ENCODE measurements at regions not wholly inside any gene's neighbourhood (a gene's known extent, or its start where the extent isn't known, plus 50 kb on each side); places are given as distances from the start of the nearest gene placed in this dataset.

DNA sequence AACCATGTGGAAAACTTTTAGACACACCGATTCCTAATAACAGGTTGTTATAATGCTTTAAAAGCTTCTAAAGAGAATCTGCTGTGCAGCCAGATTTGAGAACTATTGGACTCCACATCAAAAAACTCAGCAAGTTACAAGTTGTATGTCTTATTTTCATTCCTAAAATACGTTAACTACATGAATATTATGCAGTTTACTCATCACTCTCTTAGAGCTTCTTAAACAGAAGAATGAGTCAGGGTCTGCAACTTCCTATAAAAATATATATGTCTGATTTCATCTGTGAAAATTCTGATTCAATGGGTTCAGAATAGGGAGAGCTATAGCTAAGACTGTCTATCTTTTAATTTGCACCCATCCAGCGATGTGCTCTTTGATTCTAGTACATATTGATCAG, 244.2 kb upstream of the EPHA3 start:
- TF ChIP-seq TAF1 (IDR thresholded peaks at IDR 0.05; ENCODE audit: low read depth) (no peak), POLR2AphosphoS5 (IDR thresholded peaks at IDR 0.05) (no peak), EZH2 (IDR thresholded peaks at IDR 0.05; ENCODE audit: borderline replicate concordance, insufficient read depth, low read length, poor library complexity, severe bottlenecking) (no peak)
- TF ChIP-seq, protein P1, sequence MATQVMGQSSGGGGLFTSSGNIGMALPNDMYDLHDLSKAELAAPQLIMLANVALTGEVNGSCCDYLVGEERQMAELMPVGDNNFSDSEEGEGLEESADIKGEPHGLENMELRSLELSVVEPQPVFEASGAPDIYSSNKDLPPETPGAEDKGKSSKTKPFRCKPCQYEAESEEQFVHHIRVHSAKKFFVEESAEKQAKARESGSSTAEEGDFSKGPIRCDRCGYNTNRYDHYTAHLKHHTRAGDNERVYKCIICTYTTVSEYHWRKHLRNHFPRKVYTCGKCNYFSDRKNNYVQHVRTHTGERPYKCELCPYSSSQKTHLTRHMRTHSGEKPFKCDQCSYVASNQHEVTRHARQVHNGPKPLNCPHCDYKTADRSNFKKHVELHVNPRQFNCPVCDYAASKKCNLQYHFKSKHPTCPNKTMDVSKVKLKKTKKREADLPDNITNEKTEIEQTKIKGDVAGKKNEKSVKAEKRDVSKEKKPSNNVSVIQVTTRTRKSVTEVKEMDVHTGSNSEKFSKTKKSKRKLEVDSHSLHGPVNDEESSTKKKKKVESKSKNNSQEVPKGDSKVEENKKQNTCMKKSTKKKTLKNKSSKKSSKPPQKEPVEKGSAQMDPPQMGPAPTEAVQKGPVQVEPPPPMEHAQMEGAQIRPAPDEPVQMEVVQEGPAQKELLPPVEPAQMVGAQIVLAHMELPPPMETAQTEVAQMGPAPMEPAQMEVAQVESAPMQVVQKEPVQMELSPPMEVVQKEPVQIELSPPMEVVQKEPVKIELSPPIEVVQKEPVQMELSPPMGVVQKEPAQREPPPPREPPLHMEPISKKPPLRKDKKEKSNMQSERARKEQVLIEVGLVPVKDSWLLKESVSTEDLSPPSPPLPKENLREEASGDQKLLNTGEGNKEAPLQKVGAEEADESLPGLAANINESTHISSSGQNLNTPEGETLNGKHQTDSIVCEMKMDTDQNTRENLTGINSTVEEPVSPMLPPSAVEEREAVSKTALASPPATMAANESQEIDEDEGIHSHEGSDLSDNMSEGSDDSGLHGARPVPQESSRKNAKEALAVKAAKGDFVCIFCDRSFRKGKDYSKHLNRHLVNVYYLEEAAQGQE (IDR thresholded peaks at IDR 0.05; ENCODE audit: borderline replicate concordance): no peak
- TF ChIP-seq, protein P2, sequence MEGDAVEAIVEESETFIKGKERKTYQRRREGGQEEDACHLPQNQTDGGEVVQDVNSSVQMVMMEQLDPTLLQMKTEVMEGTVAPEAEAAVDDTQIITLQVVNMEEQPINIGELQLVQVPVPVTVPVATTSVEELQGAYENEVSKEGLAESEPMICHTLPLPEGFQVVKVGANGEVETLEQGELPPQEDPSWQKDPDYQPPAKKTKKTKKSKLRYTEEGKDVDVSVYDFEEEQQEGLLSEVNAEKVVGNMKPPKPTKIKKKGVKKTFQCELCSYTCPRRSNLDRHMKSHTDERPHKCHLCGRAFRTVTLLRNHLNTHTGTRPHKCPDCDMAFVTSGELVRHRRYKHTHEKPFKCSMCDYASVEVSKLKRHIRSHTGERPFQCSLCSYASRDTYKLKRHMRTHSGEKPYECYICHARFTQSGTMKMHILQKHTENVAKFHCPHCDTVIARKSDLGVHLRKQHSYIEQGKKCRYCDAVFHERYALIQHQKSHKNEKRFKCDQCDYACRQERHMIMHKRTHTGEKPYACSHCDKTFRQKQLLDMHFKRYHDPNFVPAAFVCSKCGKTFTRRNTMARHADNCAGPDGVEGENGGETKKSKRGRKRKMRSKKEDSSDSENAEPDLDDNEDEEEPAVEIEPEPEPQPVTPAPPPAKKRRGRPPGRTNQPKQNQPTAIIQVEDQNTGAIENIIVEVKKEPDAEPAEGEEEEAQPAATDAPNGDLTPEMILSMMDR (IDR thresholded peaks at IDR 0.05; ENCODE audit: poor library complexity, severe bottlenecking): no peak

Data from neural cell (in vitro differentiated cells).